GM19463 (cell line): ENCODE measurements at regions not wholly inside any gene's neighbourhood (a gene's known extent, or its start where the extent isn't known, plus 50 kb on each side); places are given as distances from the start of the nearest gene placed in this dataset.
"Not testable (repeated sequence)": the region's sequence is repeated elsewhere in the genome, so short reads cannot be mapped to it uniquely, and the experiment has no call there.

Experiments
- ATAC-seq: cut with Tn5 transposase; IDR thresholded peaks from one replicate; pipeline ENCODE4 v1.9.1; 2021; ENCODE audit warnings: mild to moderate bottlenecking, moderate library complexity; ENCODE audit not compliant: unreplicated experiment

DNA sequence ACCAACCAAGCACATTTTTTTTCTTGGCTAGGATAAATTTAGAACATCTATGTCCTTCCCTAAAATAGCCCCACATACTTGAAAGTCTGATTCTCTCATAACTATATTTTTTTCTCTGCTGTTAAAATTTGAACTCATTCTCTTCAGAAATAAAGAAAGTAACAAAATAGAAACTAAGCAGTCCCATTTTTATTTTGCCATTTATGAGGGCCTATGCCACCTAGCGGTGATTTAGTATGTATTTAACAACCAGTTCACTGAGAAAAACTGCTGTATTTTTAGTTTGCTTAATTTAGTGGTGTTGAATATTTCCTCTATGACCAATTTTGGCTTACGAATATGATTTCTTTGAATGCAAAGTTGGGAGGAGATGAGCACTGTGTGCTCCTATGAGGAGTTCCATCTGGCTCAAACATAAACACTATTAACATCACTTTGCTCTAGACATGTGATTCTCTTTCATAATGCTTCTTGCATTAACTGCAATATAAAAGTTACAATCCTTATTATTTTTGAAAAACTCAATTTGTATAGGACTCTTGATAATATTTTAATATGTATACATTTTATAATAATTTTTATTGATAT lies 116.6 kb downstream of the SYT15B start:
- not testable (repeated sequence) for ATAC-seq

DNA sequence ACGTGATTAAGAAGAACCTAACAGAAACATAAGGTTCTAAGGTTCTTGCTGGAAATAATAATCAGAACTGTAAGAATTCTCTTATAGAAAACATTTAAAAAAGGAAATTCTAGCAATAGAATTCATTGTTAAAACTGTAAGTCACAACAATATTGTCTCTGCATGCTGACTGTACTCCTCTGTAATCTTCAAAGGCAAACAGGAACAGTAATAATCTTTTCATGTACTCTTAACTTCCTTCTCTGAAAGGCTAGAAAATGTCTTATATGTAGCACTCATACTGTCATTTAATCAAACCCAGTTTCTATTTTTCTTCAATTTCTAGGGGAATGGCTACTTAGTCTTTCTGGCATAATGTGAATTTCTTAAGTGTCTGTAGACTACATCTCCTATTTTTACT lies 103.5 kb upstream of the AGAP9 start:
- not testable (repeated sequence) for ATAC-seq

GRCh38 chr10:47622719-47623118 lies 99.3 kb upstream of the AGAP9 start:
- ATAC-seq = not testable (repeated sequence)

GRCh38 chr10:47619300-47620012 lies 96.0 kb upstream of the AGAP9 start:
- ATAC-seq = not testable (repeated sequence)

DNA sequence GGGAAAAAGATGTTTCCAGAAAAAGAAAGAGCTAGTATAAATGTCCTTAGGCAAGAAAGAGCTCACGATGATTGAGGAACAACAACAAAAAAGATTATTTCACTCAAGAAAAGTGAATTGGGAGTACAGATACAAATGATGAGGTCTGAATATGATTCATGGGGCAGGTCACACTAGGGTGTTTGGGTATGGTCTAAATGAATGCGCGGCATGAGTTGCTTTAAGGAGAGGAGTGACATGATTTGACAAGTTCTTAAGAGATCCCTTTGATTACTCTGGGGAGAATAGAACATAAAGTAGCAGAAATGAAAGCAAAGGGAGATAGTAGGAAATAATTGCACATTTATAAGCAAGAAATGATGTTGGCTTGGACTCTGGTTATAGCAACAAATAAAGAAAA lies 85.9 kb upstream of the AGAP9 start:
- not testable (repeated sequence) for ATAC-seq

- ATAC-seq = not testable (repeated sequence)
Observed at GRCh38 chr10:47605791-47606773, 82.6 kb upstream of the AGAP9 start.

DNA sequence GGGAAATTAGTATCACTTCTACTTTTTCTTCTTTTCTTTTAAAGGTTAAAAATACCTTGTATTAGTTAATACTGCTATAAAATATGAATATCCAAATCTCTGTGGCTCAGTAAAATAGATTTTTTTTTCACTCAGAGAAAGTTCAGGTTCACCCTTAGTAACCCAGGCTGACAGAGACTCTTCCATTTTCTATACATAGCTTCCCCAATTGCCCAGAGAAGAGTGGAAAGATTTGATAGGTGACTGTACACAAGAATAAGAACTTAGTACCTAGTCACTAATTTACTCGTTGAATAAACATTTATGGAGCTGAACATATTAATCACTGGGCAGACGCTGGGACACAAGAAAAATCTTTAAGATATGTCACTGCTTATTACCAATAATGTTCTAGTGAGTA lies 77.2 kb upstream of the AGAP9 start:
- not testable (repeated sequence) for ATAC-seq

DNA sequence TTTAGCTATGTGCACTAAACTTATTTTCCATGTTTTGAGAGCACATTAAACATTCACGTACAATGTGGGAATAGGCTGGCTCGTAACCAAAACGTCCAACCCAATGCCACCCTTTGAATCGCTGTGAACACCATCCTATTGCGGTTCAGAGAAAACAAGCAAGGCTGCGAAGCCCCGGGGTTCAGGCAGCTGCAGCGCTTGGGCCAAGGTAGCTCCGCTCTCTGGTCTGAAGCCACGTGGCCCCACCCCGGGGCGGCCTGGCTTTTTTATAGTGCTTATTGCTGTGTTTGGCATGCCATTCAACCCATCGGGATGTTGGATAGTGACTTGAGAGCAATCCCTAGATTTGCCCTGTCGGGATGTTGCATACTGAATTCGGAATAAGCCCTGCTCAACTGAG lies 76.7 kb upstream of the AGAP9 start:
- ATAC-seq = not testable (repeated sequence)

DNA sequence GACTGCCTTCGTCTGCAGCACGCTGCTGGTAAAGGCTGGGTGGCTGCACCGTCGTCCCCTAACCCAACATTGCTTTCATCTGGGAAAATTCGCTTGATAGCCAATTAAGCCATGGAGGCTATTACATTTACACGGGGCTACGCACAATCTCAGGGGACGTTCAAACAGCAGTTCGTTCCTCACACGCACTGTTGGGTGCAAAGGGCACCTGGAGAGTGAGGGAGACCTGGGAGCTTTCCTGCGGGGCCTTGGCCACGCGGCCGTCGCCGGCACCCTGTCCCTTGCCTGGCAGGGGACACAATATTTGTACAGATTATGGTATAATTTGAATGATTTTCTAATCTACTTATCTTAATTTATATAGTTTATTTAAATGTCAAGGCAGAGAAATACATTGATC lies 76.2 kb upstream of the AGAP9 start:
- ATAC-seq = not testable (repeated sequence)

GRCh38 chr10:47593805-47594204 lies 70.4 kb upstream of the AGAP9 start:
- not testable (repeated sequence) for ATAC-seq

GRCh38 chr10:47593129-47593528 lies 69.7 kb upstream of the AGAP9 start:
- ATAC-seq = not testable (repeated sequence)

GRCh38 chr10:47590956-47591355 lies 67.5 kb upstream of the AGAP9 start:
- ATAC-seq = not testable (repeated sequence)

DNA sequence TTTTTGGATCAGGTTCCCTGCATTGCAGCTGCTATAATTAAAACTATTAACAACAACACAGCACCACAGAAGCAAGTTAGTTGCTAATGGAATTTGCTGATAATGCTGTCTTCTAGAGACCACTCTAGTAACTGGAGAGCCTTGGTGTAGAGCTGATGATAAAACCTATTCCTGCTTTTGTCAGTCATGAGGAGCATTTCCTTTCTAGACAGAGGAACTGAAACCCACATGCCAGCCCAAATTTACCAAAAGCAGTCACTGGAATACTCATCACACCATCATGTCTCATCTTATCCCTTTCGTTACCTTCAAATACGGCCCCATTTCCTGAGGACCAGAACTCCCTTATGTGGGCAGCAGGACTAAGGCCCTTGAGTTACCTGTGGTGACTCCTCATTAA lies 67.1 kb upstream of the AGAP9 start:
- not testable (repeated sequence) for ATAC-seq

GRCh38 chr10:47582051-47582450 lies 58.6 kb upstream of the AGAP9 start:
- ATAC-seq = not testable (repeated sequence)

GRCh38 chr10:47580063-47580462 lies 56.6 kb upstream of the AGAP9 start:
- not testable (repeated sequence) for ATAC-seq

DNA sequence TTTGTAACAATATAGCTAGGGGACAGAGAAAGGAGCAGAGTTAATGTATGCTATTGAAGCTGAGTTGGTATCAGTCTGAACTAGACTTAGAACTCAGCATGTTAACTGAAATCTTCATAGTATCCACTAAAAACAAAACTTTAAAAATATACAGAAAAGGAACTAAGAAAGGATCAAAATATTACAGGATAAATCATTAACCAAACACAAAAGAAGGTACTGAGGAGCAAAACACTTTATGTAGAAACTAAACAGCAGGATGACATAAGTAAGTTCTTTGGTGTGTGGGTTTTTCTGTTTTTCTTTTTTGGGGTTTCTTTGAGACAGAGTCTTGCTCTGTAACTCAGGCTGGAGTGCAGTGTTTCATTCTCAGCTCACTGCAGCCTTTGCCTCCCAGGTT lies 55.1 kb upstream of the AGAP9 start:
- ATAC-seq = peak; percentile 98
